Stimulated activated CD4-positive, alpha-beta T cell treated with anti-CD3 and anti-CD28 coated beads, Interleukin-1b, Interleukin-23, amount 100 ng/mL, for 1 hour (primary cell): ENCODE measurements at regions not wholly inside any gene's neighbourhood (a gene's known extent, or its start where the extent isn't known, plus 50 kb on each side); places are given as distances from the start of the nearest gene placed in this dataset.

Experiments used
- DNase-seq, 2 donors: peaks; one replicate each; pipeline ENCODE4 v3.0.0-alpha.2; 2020; ENCODE audit warnings: low read depth in 2 of 2

DNA sequence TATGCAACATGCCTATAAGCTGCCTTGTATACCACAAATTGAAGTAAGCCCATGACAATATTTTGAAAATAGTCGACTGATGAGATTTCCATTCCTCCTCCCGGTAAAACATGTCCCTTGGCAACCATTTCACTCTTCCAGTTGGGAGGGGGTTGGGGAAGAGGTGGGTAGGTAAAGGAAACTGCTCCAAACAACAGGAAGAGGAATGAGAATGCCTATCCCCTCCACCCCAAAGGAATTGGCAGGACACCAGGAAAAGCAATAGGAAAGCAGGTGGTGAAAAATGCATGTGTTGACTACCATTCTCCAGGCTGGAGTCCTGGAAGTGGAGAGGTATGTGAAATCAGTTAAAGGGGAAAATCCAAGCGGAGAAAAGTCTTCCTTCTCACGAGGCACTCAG, 455.9 kb upstream of the PSMD7 start:
- DNase-seq: no peak

DNA sequence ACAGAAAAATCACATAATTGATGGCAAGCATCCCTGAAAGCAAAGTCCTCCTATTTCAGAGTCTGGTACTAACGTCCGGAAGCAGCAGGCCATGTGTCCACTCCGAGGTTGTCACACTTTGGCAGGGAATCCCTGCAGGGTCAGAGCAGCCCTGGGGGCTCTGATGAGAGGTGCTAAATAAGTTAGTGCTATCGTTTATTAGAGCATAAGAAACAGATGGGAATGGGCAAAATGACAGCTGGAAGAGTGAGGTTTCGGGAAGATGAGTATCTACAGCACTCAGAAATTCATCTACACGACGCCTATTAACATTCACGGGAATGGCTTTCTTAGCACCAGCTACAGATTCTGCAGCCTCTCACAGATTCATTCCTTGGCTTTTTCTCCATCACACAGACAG, 465.4 kb upstream of the PSMD7 start:
- no peak for DNase-seq

DNA sequence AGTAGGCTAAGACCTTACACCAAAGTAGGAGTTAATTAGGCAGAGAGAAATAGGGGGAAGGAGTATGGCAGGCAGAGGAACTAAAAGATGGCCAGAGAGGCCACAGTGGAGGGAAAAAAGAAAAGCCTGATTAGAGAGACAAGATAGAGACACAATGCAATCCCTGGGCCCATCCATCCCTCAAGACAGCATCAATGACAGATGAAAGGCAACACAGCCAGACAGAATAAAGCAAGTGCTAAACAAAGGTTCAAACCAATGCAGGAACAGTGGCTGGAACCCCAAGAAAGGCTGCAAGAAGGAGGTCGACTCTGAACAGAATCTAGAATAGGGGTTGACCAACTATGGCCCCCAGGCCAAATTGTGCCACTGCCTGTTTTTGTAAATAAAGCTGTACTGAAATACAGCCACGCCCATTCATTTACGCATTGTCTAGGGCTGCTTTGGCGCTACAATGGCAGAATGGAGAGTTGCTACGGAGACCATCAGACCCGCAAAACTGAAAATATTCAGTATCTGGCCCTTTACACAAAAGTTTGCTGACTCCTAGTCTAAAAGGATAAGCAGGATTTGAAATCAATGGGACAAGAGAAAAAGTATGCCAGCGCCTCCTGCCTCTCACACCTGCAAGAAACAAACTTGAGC, 473.3 kb upstream of the PSMD7 start:
- DNase-seq: no peak

DNA sequence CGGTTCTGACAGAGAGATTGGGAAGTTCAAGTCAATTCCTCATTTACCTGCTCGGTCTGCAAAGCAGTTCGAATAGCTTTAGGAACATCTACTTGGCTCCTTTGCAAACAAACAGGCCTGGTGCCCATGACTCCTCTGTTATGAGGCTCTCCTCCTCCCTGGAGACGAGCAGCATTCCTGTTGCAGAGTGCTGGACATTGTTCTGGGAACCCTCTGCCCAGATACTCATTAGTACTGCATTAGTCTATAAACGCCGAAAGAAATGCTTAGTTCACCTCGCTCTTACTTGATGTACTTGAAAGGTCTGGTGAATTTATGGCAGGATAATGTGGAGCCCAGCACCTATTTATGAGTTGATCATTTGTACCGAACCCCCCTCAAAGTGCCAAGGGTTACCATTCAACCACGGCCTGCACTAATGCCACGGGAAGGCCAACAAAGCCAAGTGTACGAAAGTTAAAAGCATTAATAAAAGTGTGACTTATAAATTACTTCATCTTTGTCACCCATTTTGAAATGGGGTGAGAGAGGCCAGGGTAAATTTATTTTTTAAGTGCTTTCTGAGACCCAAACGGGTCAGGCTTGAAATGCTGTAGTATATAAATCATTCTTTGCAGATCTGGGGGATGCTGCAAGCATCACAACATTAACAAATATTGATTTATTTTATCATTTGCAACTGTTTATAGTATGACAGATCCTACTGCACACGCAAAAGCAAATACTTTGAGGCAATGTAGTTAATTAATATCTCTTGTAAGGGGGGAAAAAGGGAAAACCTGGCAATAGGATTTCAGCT, 478.9 kb upstream of the PSMD7 start:
- no peak for DNase-seq

DNA sequence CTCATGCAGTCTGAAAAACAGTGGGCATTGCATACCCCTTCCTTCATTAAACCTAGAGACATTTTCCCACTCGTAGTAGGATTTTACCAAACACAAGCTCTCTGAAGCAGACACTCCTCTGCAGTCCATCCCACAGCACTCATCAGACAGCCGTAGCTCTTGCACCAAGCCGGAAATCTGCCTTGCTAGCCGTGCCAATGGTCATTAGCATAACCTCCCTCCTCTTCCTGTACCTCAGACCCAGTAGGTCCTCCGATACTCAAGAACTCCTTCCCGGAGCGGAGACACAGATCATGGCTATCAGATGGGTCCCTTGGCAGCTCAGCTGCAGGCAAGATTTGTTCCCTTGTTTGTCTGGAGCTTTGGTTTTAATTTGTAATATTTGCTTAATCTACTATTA, 483.1 kb upstream of the PSMD7 start:
- no peak for DNase-seq

DNA sequence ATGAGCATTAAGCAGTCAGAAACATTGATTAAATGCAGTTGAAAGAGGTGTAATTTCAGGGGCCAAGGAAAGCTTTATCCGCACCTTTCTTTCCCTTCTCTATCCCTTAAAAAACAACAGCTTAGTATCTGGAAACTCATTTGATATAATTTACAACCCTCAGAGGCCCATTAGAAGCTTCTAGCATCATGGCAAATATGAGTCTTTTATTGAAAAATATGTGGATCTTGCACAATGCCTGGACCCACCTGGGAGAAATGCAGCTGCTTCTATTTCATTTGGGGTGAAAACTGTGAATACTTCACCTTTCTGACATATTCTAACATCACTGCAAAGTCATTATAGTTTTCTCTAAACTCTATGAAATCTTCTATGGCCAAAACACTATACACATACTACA, 492.2 kb upstream of the PSMD7 start:
- DNase-seq: no peak

DNA sequence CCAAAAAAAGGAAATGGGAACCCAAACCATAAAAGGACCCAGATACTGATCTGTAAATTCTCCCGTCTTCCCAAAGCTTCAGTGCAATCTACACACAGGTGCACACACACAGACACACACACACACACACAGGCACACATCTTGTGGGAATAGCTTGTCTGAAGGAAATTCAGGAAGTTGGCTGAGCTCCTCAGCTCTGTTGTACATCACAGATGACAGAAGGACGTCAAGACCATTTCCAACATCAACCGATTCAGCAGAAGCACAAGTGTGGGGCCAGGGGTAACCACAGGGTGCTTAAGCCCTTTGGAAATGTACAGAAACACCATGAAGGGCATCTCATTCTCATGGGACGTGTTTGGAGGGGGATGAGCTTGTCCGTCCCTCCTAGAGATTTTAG, 498.1 kb upstream of the PSMD7 start:
- no peak for DNase-seq

DNA sequence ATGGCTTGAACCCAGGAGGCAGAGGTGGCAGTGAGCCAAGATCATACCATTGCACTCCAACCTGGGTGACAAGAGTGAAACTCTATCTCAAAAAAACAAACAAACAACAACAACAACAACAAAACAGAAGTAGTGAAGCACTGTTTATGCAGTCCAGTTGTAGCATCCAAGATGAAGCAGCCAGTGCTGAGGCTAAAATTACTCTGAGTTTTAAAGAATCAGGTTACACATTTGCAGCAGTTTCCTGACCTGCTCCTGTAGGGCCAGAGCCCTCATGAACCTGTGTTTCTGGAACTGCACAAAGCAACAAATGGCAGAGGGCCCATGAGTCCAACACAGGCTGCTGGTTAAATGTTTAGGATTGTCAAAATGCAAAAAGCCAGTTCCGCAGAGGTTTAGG, 499.5 kb upstream of the PSMD7 start:
- DNase-seq: no peak

DNA sequence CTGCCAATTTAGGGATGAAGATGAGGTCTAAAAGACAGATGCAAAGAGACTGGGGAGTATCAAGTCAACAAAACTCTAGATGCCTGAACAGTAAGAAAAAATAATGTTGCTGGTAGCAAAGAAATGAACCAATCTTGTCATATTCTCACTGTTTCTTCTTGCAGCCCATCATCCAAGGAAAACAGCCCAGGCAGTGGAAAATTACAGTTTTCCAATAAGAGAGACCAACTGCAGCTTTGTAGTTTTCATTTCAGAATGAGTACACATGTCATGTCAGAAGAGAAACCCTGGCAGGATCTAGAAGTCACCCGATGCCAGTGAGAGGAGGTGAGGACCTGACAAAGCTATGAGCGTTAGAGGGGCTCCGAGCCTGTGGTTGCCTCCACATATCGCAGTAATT, 500.4 kb upstream of the PSMD7 start:
- DNase-seq: no peak

DNA sequence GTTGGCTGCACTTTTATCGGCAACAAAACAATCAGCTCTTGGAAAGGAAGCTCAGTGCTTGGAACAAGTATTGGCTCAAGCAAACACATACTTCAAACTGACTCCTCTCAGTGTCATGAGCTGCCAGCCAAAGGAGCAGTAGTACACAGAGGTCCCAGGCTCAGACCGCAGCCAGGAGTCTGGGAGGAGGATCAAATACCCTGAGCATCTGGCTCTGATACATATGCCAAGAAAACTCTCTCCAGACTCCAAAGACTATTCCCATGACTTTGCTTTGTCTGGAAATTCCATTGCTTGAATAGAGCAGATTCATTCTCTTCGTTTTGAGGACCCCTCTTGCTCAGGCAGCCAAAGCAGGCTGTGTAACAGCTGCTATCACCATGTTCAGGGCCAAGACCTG, 501.6 kb upstream of the PSMD7 start:
- DNase-seq: no peak

DNA sequence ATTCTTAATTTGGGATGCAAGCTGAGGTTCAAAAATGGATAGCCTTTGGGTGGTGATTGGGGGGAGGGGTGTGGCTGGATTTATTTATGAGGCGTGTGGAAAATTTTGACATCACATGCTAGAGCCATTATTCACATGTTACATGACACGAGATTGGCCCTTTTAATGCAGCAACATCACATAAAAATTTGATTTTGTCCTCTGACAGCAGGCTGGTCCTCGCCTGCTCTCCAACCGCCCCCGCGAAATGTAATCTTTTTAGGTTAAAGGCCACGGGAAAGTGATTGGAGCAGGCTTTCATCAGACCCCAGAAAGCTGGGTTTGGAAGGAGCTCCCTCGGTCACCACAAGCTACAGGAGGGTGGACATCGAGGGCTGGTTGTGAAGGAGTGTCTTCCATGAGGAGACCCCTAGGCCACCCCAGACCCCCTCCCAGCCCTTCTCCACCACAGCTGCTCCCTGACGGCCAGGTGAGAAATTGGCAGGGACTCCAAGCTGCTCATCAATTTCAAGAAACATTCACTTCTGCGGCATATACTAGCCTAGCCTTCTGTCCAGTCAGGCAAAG, 502.7 kb upstream of the PSMD7 start:
- no peak for DNase-seq

DNA sequence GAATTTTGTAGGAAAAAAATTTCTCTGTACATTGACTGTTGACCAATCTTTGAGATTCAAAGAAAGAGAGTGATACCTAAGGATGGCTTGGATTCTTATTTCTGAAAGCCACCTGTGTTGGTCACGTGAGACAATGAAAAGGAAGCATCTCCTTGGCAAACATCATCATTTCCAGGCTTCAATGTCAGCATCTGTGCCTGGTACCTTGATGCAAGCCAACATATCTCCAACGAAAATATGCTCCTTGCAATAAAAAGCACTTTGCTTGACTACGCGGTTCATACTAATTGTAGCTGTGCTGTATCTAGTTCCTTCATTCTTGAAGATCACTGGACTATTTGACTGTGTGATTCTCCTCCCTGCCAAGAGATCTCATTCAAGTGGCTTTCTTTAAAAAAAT, 503.4 kb upstream of the PSMD7 start:
- DNase-seq: no peak

DNA sequence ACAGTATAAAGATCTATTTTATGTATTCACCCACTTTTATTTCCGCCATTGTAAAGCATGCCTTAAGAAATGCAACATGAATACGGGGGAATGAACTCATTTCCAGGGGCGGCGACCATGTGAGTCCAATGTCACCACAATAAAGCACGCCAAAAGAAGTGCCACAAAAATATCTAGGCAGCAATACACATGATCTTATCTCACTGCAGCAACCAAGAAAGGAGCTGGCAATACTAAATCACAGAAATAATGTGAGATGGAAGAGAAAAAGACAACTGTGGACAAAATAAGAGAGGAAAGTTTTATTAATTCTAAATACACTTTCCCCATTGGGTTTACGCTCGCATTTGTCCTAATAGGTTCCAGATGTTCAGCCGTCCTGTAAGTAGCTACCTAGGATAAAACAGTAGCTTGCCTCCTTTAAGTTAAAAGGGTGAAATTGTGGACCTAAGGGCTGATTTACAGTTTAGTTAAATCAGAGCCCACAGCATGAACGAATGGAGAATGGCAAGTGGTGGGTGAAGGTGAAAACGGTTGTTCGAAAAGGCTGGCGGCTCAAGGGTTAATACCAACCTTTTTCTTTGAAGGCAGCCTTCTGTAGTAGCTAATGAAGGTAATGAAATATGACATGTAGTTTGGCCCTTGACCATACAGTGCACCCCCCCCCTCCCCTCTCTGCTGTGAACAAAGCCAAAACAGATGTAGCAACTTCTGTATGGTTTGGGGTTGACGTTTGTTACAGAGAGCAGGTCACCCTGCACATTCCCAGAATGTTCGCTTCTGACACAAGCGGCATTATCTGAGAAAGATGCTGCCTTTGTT, 504.2 kb upstream of the PSMD7 start:
- DNase-seq: no peak

DNA sequence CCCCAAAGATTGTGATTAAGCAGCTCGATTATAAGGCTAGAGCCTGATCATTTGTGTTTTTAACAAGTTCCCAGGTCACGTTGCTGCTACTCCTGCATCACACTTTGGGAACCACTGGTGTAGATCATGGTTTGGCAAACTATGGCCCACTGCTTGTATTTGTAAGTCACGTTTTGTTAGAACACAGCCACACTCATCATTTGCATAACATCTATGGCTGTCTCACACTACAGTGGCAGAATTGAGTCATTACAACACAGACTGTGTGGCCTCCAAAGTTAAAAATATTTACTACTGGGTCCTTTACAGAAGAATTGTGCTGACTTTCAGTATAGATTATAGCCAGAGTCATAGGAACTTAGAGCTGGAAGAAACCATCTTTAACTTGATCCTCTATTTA, 515.3 kb upstream of the PSMD7 start:
- no peak for DNase-seq

DNA sequence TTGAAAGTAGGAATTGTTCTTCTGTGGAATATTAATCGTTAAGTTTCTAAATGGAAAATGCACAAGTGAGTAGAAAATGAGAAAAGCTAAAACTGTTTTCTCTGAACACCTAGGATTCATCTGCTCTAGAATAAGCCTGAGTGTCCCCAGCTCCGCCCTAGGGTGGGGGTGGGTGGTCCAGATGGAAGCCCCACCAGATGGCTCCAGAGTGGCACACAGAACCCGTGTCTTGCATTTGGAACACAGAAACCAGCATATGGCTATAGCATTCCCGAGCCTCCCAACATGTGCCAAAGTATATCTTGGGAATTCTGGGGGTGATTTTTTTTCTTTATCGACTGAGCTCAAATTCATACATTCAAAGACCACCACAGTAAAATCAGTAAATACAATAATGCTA, 517.7 kb upstream of the PSMD7 start:
- DNase-seq: no peak

DNA sequence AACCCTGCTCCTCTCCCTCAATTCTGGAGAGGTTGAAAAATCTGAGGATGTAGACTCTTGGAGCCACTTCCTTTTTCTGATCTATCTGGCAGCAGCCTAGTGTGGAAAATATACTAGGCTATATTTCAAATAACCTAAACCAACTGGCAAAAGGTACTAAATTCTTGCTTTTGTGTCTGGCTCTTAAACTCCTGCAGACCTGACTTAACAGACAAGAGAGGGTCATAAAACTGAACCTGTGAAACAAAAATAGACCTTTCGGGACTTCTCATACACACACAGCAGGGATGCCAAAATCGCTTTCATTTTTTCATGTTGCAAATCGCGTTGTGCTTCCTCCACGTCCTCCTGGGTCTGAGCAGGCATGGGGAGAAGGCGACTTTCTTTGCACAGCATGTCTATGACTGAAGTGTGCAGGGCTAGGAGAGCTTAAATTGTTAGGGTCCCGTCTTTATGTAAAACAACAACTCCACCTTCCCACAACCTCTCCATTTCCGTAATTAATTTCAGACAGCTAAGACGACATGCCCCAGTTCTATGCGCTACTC, 520.7 kb upstream of the PSMD7 start:
- no peak for DNase-seq

DNA sequence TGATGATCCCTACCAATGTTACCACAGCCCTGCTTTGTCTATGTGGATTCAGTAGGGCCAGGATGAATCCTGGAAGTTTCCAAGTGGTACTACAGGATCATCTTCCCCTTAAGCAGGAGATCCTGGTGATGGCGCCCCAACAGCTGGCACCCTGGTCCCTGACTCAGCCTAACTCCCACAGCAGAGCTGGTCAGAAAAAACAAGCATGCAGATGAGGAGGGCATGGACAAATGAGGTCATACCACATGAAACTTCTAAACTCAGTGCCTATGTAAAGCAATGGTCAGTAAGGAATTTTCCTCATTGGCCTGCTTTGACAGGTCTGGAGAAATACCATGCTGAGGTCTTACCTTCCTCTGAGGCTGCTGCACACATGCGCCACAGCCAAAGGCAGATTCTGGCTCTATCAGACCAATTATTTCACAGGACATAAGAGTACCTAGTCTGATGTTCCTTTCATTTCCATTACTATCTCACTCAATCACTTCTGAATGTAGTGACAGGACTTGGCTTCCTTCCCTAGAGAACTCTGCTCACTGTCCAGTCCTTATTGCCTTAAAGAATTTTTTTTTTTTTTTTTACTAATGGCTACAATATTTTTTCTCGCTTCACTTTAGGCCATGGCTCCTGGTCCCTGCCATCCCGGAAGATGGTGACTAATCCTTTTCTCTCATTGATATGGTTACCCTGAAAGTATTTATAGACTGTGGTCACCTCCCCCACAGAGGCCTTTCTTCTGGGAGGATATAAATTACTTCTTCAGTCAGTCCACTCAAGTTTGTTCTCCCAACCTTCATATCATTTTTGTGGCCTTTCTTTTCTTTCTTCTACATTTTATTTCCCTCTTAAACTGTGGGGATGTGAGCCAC, 525.2 kb upstream of the PSMD7 start:
- no peak for DNase-seq

DNA sequence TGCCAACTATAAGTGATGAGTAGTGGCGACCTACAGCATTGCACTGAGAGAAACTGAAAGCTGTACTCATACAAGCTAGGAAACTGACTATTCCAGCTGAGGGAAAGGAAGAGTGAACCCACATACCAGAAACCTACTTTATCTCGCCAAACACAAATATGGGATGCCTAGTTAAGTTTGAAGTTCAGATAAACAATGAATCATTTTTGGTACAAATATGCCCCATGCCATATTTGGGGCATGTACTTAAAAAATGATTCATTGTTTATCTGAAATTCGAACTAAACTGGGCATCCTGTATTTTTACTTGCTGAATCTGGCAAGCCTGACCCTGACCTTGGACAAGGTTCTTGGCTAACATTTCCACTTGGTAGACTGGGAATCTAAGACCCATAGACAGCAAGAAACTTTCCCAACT, 527.8 kb upstream of the PSMD7 start:
- DNase-seq: no peak

DNA sequence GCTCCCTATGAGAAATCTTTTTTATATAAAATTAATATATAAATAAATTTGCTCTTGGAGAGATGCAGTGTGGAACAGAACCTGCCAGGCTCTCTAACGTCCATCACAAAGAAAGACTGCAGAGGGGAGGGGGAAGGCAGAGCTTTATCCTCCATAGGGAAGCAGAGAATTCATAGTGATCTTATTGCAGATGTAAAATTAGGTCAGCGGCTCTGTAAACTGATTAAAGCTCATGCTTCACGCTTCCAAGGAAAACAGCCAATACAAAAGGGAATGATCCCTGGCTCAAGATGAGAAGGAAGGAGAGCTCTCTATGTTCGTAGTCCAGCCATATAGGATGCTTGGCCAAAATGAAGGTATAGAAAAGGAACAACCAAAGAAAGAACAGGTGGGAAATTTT, 532.3 kb upstream of the PSMD7 start:
- no peak for DNase-seq

DNA sequence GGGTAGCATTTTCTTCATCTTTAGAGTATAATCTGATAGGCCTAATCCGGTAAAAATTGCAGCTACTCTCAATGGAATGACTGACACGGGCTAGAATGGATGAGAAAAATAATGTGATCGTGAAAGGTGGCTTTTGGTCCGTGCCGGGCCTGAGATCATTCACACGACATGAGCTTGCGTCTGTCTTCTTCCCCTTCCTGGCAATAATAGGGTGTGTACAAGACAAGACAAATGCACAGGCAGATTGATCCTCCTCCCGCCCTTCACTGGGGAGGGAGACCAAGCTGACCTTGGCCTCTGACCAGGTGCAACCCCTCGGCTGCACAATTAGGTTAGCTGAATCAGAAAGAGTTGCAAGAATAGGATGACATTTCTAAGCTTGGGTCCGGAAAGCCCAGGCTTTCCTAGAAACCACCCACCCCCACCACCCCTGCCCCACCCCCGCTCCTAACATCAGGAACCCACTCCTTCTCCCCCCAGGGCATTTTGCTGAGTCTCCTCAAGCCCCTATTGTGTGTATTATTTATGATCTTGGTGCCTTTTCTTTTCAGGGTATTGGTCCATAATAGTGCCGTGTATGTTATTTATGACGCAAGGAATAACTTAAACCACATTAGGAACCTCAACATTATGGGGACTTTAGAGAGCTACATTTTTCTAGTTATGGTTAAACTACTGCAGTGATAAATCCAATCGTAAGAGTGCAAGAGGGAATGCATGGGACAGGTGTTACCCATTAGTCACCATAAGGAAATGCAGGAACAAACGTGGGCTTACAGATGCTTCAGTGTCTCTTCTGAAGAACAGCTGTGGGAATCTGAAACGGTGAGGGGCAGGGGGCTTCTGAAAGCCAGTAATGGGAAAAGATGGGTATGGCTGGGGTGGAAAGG, 540.1 kb upstream of the PSMD7 start:
- DNase-seq: no peak
